ENCODE measurements at regions not wholly inside any gene's neighbourhood (a gene's known extent, or its start where the extent isn't known, plus 50 kb on each side); places are given as distances from the start of the nearest gene placed in this dataset.

DNA sequence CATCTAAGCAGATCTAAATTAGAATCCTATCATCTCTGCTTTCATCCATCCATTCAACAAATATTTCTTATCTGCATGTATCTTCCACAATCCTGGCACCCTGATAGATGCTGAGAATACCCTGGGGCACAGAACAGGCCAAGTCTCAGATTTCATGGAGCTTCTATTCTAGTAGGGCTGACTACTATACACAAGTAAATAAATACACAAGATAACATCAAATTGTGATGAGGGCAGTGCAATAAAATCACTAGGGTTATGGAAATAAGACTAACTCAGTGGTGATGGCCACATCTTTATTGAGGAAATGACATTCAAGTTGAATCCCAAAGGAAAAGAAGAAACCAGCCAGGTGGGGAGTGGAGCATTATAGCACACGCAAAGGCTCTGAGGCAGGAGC, 138.4 kb upstream of the GLRA1 start:
- TF ChIP-seq, protein P1, sequence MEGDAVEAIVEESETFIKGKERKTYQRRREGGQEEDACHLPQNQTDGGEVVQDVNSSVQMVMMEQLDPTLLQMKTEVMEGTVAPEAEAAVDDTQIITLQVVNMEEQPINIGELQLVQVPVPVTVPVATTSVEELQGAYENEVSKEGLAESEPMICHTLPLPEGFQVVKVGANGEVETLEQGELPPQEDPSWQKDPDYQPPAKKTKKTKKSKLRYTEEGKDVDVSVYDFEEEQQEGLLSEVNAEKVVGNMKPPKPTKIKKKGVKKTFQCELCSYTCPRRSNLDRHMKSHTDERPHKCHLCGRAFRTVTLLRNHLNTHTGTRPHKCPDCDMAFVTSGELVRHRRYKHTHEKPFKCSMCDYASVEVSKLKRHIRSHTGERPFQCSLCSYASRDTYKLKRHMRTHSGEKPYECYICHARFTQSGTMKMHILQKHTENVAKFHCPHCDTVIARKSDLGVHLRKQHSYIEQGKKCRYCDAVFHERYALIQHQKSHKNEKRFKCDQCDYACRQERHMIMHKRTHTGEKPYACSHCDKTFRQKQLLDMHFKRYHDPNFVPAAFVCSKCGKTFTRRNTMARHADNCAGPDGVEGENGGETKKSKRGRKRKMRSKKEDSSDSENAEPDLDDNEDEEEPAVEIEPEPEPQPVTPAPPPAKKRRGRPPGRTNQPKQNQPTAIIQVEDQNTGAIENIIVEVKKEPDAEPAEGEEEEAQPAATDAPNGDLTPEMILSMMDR (IDR thresholded peaks at IDR 0.05) = no peak
- TF ChIP-seq POLR2AphosphoS5 (IDR thresholded peaks at IDR 0.05) (no peak), EP300 (IDR thresholded peaks at IDR 0.05) (no peak), POLR2A (IDR thresholded peaks at IDR 0.05) (no peak)

Measured in gastroesophageal sphincter (tissue), 3 donors.